HepG2 (cell line): ENCODE measurements at regions not wholly inside any gene's neighbourhood (a gene's known extent, or its start where the extent isn't known, plus 50 kb on each side); places are given as distances from the start of the nearest gene placed in this dataset.

Source experiments
- ATAC-seq: fragments of 200-7000 bp; cut with Tn5 transposase; 3 replicates; pipeline ENCODE4 v1.9.1; 2020; ENCODE audit warnings: mild to moderate bottlenecking, moderate library complexity
- BruUV-seq: library from RNA; stranded (reverse); fragments of 400-500 nt; replicated peaks from 2 replicates; lab custom pipeline; 2021; lab: Mats Ljungman, UMichigan
- CTCF ChIA-PET: fragments of 300-600 bp; formaldehyde crosslinking; extraction: SDS; loops from one replicate; lab custom pipeline; 2021; ENCODE audit warnings: low total read pairs, inconsistent platforms, low intra/inter-chr PET ratio; lab: Yijun Ruan, JAX
- POLR2A ChIA-PET: fragments of 350-600 bp; sonication (Branson Sonifier 250); formaldehyde crosslinking; loops from one replicate; lab custom pipeline; 2020; ENCODE audit warnings: antibody characterized with exemption, inconsistent platforms; lab: Yijun Ruan, JAX
- DNase-seq: peaks from one replicate; pipeline ENCODE4 v3.0.0-alpha.2; 2015; ENCODE audit warnings: low spot score
- FAIRE-seq: peaks from 3 replicates; lab custom pipeline; 2011; peaks lifted over from hg19 to GRCh38; lab: Jason Lieb, UNC
- H2AFZ ChIP-seq: one replicate; pipeline ENCODE4 v1.6.1; 2011; ENCODE audit warnings: low read length, inconsistent platforms
- H3K27ac ChIP-seq: fragments of 300-600 bp; 3 replicates; pipeline ENCODE4 v1.8.0; 2011; ENCODE audit warnings: mixed run types, mild to moderate bottlenecking, mixed read lengths, low read length, inconsistent platforms; ENCODE audit not compliant: insufficient read depth; ENCODE audit errors: extremely low read length
- H3K27me3 ChIP-seq, 2 experiments: fragments of 200-600 bp in 1 of 2; 2 replicates in 1 of 2; 3 replicates in 1 of 2; pipeline versions ENCODE4 v1.6.0 to v1.8.0; 2011; ENCODE audit warnings: low read length in 2 of 2, mild to moderate bottlenecking in 2 of 2, moderate library complexity in 2 of 2, inconsistent platforms in 1 of 2; ENCODE audit not compliant: insufficient read depth in 2 of 2, control insufficient read depth in 1 of 2
- H3K36me3 ChIP-seq, 2 experiments: fragments of 200-600 bp in 1 of 2; replicated peaks in 1 of 2; 2 replicates in 1 of 2; 3 replicates in 1 of 2; pipeline versions ENCODE4 v1.5.1 to v1.8.0; 2011; ENCODE audit warnings: low read length in 2 of 2, inconsistent platforms in 1 of 2; ENCODE audit not compliant: insufficient read depth in 2 of 2, control insufficient read depth in 1 of 2
- H3K4me1 ChIP-seq: 2 replicates; pipeline ENCODE4 v1.5.1; 2012; ENCODE audit warnings: low read length, inconsistent platforms; ENCODE audit not compliant: insufficient read depth
- H3K4me2 ChIP-seq: 2 replicates; pipeline ENCODE4 v1.6.0; 2011; ENCODE audit warnings: low read depth, low read length, inconsistent platforms
- H3K4me3 ChIP-seq, 3 experiments: fragments of 200-600 bp in 1 of 3; sonication (generic), shearing (Covaris generic) in 1 of 3; replicated peaks in 1 of 3; 2 replicates each; pipeline ENCODE4 v1.5.1; 2011 to 2016; ENCODE audit warnings: low read length in 3 of 3, inconsistent platforms in 2 of 3, low read depth in 2 of 3, mild to moderate bottlenecking in 2 of 3, control low read depth in 1 of 3, mixed read lengths in 1 of 3; ENCODE audit not compliant: insufficient read depth in 1 of 3
- H3K79me2 ChIP-seq: one replicate; pipeline ENCODE4 v1.6.1; 2011; ENCODE audit warnings: low read length, inconsistent platforms; ENCODE audit not compliant: insufficient read depth
- H3K9ac ChIP-seq: 2 replicates; pipeline ENCODE4 v1.6.0; 2011; ENCODE audit warnings: mild to moderate bottlenecking, low read depth, low read length, inconsistent platforms; ENCODE audit not compliant: insufficient read depth
- H3K9me3 ChIP-seq: 2 replicates; pipeline ENCODE4 v1.5.1; 2012; ENCODE audit warnings: mild to moderate bottlenecking, low read length
- H4K20me1 ChIP-seq: 2 replicates; pipeline ENCODE4 v1.6.0; 2011; ENCODE audit warnings: inconsistent platforms, mild to moderate bottlenecking, low read length, moderate library complexity; ENCODE audit not compliant: insufficient read depth
- MED1 ChIP-seq: sonication (generic); formaldehyde crosslinking; IDR thresholded peaks from 2 replicates; pipeline ENCODE4 v1.4.0; 2020; ENCODE audit warnings: missing genetic modification reagents
- RAD21 ChIP-seq: fragments of 450-650 bp; formaldehyde crosslinking; IDR thresholded peaks from 2 replicates; pipeline ENCODE4 v1.5.0; 2020; ENCODE audit warnings: mild to moderate bottlenecking
- ZNF101 ChIP-seq: sonication (generic); formaldehyde crosslinking; IDR thresholded peaks from 2 replicates; pipeline ENCODE4 v1.4.0; 2020; ENCODE audit warnings: mild to moderate bottlenecking, low read depth, missing genetic modification reagents, borderline replicate concordance
- WGBS: methylation state at CpG from one replicate; pipeline ENCODE4 v1.1.6; 2017; ENCODE audit warnings: low lambda C conversion rate; 5-methylcytosine and 5-hydroxymethylcytosine counted together
- in situ Hi-C: cut with HindIII; loops from 2 replicates; pipeline ENCODE4 v1.10.0; 2017; ENCODE audit warnings: low pct_unique_long_range_greater_than_20kb; ENCODE audit not compliant: extremely low pct_ligation_motif_present
- intact Hi-C: fragments of 100-400 bp; cut with micrococcal nuclease; formaldehyde crosslinking; loops from one replicate; pipeline ENCODE4 v1.10.0; 2022; ENCODE audit not compliant: unreplicated experiment
- TF ChIP-seq, protein P1 (sequence below): sonication (generic); formaldehyde crosslinking; IDR thresholded peaks from 2 replicates; pipeline ENCODE4 v1.5.0; 2020; ENCODE audit warnings: missing genetic modification reagents

DNA sequence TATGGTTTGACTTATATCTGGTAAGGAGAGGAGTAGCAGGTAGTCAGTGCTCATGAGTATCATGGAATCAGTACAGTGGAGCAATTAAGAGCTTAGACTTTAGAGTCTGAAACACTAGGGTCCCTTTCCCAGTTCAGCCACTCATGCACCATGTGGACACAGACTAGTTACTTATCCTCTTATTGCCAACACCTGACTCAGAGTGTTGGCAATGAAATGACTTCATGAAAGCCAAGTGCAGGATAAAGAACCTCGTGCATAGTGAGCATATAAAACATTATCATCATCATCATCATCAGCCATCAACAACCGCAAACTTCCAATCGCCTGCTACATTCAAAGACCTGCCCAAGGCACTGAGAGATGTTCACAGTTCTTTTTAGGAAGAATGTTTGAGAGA is 164.2 kb downstream of the FOXO1 start (continued):
- TF ChIP-seq, protein P1, sequence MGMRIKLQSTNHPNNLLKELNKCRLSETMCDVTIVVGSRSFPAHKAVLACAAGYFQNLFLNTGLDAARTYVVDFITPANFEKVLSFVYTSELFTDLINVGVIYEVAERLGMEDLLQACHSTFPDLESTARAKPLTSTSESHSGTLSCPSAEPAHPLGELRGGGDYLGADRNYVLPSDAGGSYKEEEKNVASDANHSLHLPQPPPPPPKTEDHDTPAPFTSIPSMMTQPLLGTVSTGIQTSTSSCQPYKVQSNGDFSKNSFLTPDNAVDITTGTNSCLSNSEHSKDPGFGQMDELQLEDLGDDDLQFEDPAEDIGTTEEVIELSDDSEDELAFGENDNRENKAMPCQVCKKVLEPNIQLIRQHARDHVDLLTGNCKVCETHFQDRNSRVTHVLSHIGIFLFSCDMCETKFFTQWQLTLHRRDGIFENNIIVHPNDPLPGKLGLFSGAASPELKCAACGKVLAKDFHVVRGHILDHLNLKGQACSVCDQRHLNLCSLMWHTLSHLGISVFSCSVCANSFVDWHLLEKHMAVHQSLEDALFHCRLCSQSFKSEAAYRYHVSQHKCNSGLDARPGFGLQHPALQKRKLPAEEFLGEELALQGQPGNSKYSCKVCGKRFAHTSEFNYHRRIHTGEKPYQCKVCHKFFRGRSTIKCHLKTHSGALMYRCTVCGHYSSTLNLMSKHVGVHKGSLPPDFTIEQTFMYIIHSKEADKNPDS (CRISPR knock-in tag): no peak

DNA sequence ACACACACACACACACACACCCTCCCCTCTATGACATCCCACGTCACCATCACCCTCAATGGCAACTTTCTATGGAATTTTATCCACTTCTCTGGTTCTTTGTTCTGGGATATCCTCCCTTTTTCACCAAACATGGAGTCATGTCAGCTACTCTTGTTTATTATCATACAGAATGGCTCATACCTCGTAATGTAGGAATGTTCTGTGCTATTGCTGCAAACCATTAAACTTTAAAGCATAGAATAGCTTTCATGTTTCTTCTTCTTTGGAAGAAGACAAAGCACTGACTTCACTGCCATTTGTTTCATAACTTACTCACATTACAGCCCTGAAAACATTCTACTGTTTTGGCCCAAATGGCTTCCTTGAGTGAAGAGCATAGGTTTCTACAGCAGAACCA is 163.4 kb downstream of the FOXO1 start:
- DNase-seq (no peak), FAIRE-seq (no peak), ATAC-seq (no peak)
- WGBS: 97% methylated on average over 2 of the region's 2 CpGs
- Histone ChIP-seq H3K27me3 (no peaks in the 10 kb centered on the region), H4K20me1 (no peaks in the 10 kb centered on the region), H3K4me1 (peaks cover 34% of the 10 kb centered on the region), H2AFZ (no peak overlapping the region), H3K36me3 (no peaks in the 10 kb centered on the region), H3K9me3 (no peaks in the 10 kb centered on the region), H3K79me2 (no peaks in the 10 kb centered on the region), H3K27ac (peak overlapping the region; percentile 77), H3K4me2 (peak overlapping the region; percentile 72), H3K4me3 (peak overlapping the region in 1 of 3 experiments; percentile 26; a peak in 1 of 6 replicates), H3K9ac (no peak overlapping the region)
- POLR2A ChIA-PET: interaction anchor here (1.1 to 2.1 kb wide), 5 partner anchors 22 to 166 kb away, joined by 3 to 12 read pairs (median 5); no protein-coding TSS in a partner anchor
- BruUV-seq: no TSS peak
- intact Hi-C loops (no loop called here), in situ Hi-C loops (no loop called here)
- CTCF ChIA-PET: no interaction called here
- TF ChIP-seq RAD21 (CRISPR knock-in tag): no peak
- TF ChIP-seq ZNF101 (CRISPR knock-in tag): no peak
- no peak for TF ChIP-seq MED1
